ENCODE measurements at regions not wholly inside any gene's neighbourhood (a gene's known extent, or its start where the extent isn't known, plus 50 kb on each side); places are given as distances from the start of the nearest gene placed in this dataset.
"Not testable (repeated sequence)": the region's sequence is repeated elsewhere in the genome, so short reads cannot be mapped to it uniquely, and the experiment has no call there.

DNA sequence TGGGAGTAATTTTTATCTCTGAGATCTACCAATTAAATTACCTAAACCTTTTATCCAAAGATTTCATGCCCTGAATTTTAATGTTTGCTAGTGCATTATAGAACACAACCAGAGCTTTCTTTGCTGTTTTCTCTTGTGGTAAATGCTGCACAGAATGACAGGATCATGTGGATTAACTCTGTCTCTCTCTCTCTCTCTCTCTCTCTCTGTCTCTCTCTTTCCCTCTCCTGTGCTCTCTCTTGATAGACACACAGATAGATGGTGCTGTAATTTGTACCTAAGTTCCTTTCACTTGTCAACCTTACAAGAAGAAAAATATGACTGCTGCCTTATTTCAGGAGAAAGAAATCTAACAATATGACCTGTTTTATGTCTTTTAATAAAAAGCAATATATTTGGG is 211.2 kb upstream of the WDFY3 start:
- no peak overlapping the region for H3K4me3 ChIP-seq (ENCODE audit: insufficient read length, low read depth)

DNA sequence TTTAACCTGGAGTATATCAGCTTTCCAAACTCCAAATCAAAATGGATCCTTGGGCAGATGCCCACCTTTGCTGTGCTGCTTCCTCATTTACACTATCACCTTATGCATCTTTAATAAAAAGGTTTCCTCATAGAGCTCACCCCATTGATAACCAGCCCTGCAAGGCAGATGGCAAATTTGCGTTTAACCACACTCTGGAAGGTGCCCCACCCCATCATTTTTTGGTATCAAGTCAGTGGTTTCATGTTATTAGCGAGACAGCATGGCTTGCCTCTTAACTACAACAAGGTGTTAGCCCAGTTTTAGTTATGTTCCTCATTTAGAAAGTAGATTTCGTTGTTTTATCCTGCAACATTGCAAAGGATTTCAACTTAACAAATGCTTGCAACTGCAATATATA is 214.0 kb upstream of the WDFY3 start:
- Histone ChIP-seq H3K36me3 (ENCODE audit: insufficient read depth, insufficient read length, low read length) (no peaks in the 10 kb centered on the region), H3K27me3 (ENCODE audit: insufficient read depth, insufficient read length) (no peaks in the 10 kb centered on the region), H3K9ac (ENCODE audit: insufficient read length, low read depth) (no peak overlapping the region), H3K4me3 (ENCODE audit: insufficient read length, low read depth) (no peak overlapping the region), H3K9me3 (ENCODE audit: insufficient read depth, low read length) (no peaks in the 10 kb centered on the region), H3K4me1 (ENCODE audit: insufficient read depth, insufficient read length) (no peaks in the 10 kb centered on the region)
- no peak for DNase-seq (ENCODE audit: low read depth, low spot score)
- TF ChIP-seq SUZ12 (IDR thresholded peaks at IDR 0.05; ENCODE audit: extremely low read depth, insufficient read depth, insufficient read length) = no peak
- no peak for TF ChIP-seq YY1 (IDR thresholded peaks at IDR 0.05; ENCODE audit: insufficient read depth, insufficient read length)
- TF ChIP-seq ZNF274 (IDR thresholded peaks at IDR 0.05; ENCODE audit: low read depth, low read length) = no peak

More for the DNA sequence above, 211.2 kb upstream of the WDFY3 start:
- H3K9me3 ChIP-seq (ENCODE audit: insufficient read depth, low read length) = no peaks in the 10 kb centered on the region
- TF ChIP-seq ZNF274 (IDR thresholded peaks at IDR 0.05; ENCODE audit: low read depth, low read length) (no peak), YY1 (IDR thresholded peaks at IDR 0.05; ENCODE audit: insufficient read depth, insufficient read length) (no peak), SUZ12 (IDR thresholded peaks at IDR 0.05; ENCODE audit: extremely low read depth, insufficient read depth, insufficient read length) (no peak)
- no peak for DNase-seq (ENCODE audit: low read depth, low spot score)
- no peaks in the 10 kb centered on the region for H3K27me3 ChIP-seq (ENCODE audit: insufficient read depth, insufficient read length)
- no peaks in the 10 kb centered on the region for H3K36me3 ChIP-seq (ENCODE audit: insufficient read depth, insufficient read length, low read length)
- H3K4me1 ChIP-seq (ENCODE audit: insufficient read depth, insufficient read length) = no peaks in the 10 kb centered on the region
- H3K9ac ChIP-seq (ENCODE audit: insufficient read length, low read depth) = no peak overlapping the region

DNA sequence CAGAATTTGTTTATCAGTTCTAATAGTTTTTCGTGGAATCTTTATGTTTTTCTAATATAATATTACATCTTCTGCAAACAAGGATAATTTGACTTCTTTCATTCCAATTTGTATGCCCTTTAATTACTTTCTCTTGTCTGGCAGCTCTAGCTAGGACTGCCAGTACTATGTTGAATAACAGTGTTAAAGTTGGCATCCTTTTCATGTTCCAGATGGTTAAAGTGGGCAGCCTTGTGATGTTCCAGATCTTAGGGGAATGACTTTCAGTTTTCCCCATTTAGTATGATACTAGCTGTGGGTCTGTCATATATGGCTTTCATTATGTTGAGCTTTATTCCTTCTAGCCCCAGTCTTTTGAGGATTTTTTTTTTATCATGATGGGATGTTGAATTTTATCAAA is 220.6 kb upstream of the WDFY3 start:
- no peaks in the 10 kb centered on the region for H3K9me3 ChIP-seq (ENCODE audit: insufficient read depth, low read length)
- no peak for DNase-seq (ENCODE audit: low read depth, low spot score)
- no peak overlapping the region for H3K4me3 ChIP-seq (ENCODE audit: insufficient read length, low read depth)
- no peaks in the 10 kb centered on the region for H3K4me1 ChIP-seq (ENCODE audit: insufficient read depth, insufficient read length)
- H3K36me3 ChIP-seq (ENCODE audit: insufficient read depth, insufficient read length, low read length) = no peaks in the 10 kb centered on the region
- H3K27me3 ChIP-seq (ENCODE audit: insufficient read depth, insufficient read length) = no peaks in the 10 kb centered on the region
- TF ChIP-seq ZNF274 (IDR thresholded peaks at IDR 0.05; ENCODE audit: low read depth, low read length) = no peak
- no peak for TF ChIP-seq YY1 (IDR thresholded peaks at IDR 0.05; ENCODE audit: insufficient read depth, insufficient read length)
- no peak for TF ChIP-seq SUZ12 (IDR thresholded peaks at IDR 0.05; ENCODE audit: extremely low read depth, insufficient read depth, insufficient read length)
- H3K9ac ChIP-seq (ENCODE audit: insufficient read length, low read depth) = no peak overlapping the region

- not testable (repeated sequence) for H3K27me3 ChIP-seq (ENCODE audit: insufficient read depth, insufficient read length); H3K4me3 ChIP-seq (ENCODE audit: insufficient read length, low read depth); H3K36me3 ChIP-seq (ENCODE audit: insufficient read depth, insufficient read length, low read length); H3K4me1 ChIP-seq (ENCODE audit: insufficient read depth, insufficient read length); H3K9ac ChIP-seq (ENCODE audit: insufficient read length, low read depth)
- DNase-seq (ENCODE audit: low read depth, low spot score) = peak; percentile 3
- H3K9me3 ChIP-seq (ENCODE audit: insufficient read depth, low read length) = peaks cover 20% of the 10 kb centered on the region; the same call in 1 of the 2 replicates
Observed at GRCh38 chr4:85196015-85196414, 229.5 kb upstream of the WDFY3 start.

- no peaks in the 10 kb centered on the region for H3K27me3 ChIP-seq (ENCODE audit: insufficient read depth, insufficient read length)
- no peak overlapping the region for H3K4me3 ChIP-seq (ENCODE audit: insufficient read length, low read depth)
- no peaks in the 10 kb centered on the region for H3K4me1 ChIP-seq (ENCODE audit: insufficient read depth, insufficient read length)
- H3K9ac ChIP-seq (ENCODE audit: insufficient read length, low read depth) = no peak overlapping the region
- H3K36me3 ChIP-seq (ENCODE audit: insufficient read depth, insufficient read length, low read length) = no peaks in the 10 kb centered on the region
- no peak for DNase-seq (ENCODE audit: low read depth, low spot score)
- TF ChIP-seq ZNF274 (IDR thresholded peaks at IDR 0.05; ENCODE audit: low read depth, low read length) = no peak
- TF ChIP-seq SUZ12 (IDR thresholded peaks at IDR 0.05; ENCODE audit: extremely low read depth, insufficient read depth, insufficient read length) = no peak
- no peak for TF ChIP-seq YY1 (IDR thresholded peaks at IDR 0.05; ENCODE audit: insufficient read depth, insufficient read length)
- H3K9me3 ChIP-seq (ENCODE audit: insufficient read depth, low read length) = peaks cover 20% of the 10 kb centered on the region; the same call in 1 of the 2 replicates
Observed at GRCh38 chr4:85200106-85200505, 233.6 kb upstream of the WDFY3 start.

DNA sequence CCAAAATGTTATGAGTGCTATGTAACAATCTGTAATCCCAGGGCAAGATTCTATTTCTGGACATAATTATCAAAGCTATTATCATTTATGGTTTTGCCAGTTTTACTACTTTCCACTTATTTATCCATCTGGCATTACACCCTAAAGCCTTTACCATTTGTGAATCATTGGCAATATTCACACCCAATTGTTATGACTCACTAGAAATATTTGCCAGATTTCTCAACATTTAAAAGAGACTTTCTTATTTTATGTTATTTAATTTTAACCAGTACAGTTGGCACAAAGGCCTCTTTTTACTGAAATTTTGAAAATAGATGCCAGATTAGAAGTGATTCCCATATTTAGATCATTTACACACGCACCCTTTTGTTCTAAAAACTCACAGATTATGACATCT is 242.7 kb upstream of the WDFY3 start:
- Histone ChIP-seq H3K9me3 (ENCODE audit: insufficient read depth, low read length) (no peaks in the 10 kb centered on the region), H3K4me3 (ENCODE audit: insufficient read length, low read depth) (no peak overlapping the region), H3K36me3 (ENCODE audit: insufficient read depth, insufficient read length, low read length) (no peaks in the 10 kb centered on the region), H3K9ac (ENCODE audit: insufficient read length, low read depth) (no peak overlapping the region), H3K4me1 (ENCODE audit: insufficient read depth, insufficient read length) (no peaks in the 10 kb centered on the region), H3K27me3 (ENCODE audit: insufficient read depth, insufficient read length) (no peaks in the 10 kb centered on the region)
- no peak for TF ChIP-seq SUZ12 (IDR thresholded peaks at IDR 0.05; ENCODE audit: extremely low read depth, insufficient read depth, insufficient read length)
- no peak for DNase-seq (ENCODE audit: low read depth, low spot score)

- no peak for DNase-seq (ENCODE audit: low read depth, low spot score)
- H3K9me3 ChIP-seq (ENCODE audit: insufficient read depth, low read length) = no peaks in the 10 kb centered on the region
- TF ChIP-seq YY1 (IDR thresholded peaks at IDR 0.05; ENCODE audit: insufficient read depth, insufficient read length) (no peak), ZNF274 (IDR thresholded peaks at IDR 0.05; ENCODE audit: low read depth, low read length) (no peak), SUZ12 (IDR thresholded peaks at IDR 0.05; ENCODE audit: extremely low read depth, insufficient read depth, insufficient read length) (no peak)
- no peaks in the 10 kb centered on the region for H3K36me3 ChIP-seq (ENCODE audit: insufficient read depth, insufficient read length, low read length)
- H3K4me1 ChIP-seq (ENCODE audit: insufficient read depth, insufficient read length) = no peaks in the 10 kb centered on the region
- no peak overlapping the region for H3K9ac ChIP-seq (ENCODE audit: insufficient read length, low read depth)
- H3K27me3 ChIP-seq (ENCODE audit: insufficient read depth, insufficient read length) = no peaks in the 10 kb centered on the region
- no peak overlapping the region for H3K4me3 ChIP-seq (ENCODE audit: insufficient read length, low read depth)
Observed at GRCh38 chr4:85210353-85210752, 243.9 kb upstream of the WDFY3 start.

- H3K36me3 ChIP-seq (ENCODE audit: insufficient read depth, insufficient read length, low read length); H3K9ac ChIP-seq (ENCODE audit: insufficient read length, low read depth); H3K27me3 ChIP-seq (ENCODE audit: insufficient read depth, insufficient read length); DNase-seq (ENCODE audit: low read depth, low spot score); H3K4me1 ChIP-seq (ENCODE audit: insufficient read depth, insufficient read length); H3K4me3 ChIP-seq (ENCODE audit: insufficient read length, low read depth); H3K9me3 ChIP-seq (ENCODE audit: insufficient read depth, low read length): not testable (repeated sequence)
Observed at GRCh38 chr4:85216571-85216970, 250.1 kb upstream of the WDFY3 start.

Measured in NT2/D1 (cell line).